ENCODE measurements at regions not wholly inside any gene's neighbourhood (a gene's known extent, or its start where the extent isn't known, plus 50 kb on each side); places are given as distances from the start of the nearest gene placed in this dataset.

DNA sequence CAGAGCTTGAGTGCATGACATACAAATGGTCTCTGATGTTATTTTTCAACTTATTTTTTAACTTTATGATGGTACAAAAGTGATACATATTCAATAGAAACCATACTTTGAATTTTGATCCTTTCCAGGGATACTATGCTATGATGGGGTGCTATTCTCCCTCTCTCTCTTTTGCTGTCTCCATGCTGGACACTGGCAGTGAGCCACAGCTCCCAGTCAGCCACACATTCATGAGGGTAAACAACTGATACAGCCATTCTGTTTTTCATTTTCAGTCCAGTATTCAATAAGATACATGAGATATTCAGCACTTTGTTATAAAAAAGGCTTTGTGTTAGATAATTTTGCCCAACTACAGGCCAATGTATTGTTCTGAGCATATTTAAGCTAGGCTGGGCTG is 859.3 kb upstream of the KLHL29 start:
- TF ChIP-seq ZFX (IDR thresholded peaks at IDR 0.05): no peak
- no peak overlapping the region for H3K27ac ChIP-seq

DNA sequence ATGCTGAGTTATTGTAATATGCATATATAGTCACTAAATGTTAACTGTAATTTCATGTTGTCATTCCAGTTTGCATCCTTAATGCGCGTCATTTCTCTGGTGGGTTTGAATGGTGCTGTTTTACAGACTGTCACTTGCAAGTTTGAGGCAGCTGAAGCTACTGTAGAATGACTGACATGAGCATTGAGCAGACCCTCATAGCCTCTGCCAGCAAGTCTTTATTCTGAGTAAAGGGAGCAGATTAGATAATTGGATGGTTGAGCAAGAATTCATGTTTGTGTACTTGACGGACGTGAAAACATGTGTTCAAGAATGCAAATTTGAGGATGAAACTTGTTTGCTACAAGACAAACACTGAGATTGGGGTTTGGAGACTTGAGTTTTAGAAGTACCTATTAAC is 854.8 kb upstream of the KLHL29 start:
- H3K27ac ChIP-seq: no peak overlapping the region
- TF ChIP-seq, protein P1, sequence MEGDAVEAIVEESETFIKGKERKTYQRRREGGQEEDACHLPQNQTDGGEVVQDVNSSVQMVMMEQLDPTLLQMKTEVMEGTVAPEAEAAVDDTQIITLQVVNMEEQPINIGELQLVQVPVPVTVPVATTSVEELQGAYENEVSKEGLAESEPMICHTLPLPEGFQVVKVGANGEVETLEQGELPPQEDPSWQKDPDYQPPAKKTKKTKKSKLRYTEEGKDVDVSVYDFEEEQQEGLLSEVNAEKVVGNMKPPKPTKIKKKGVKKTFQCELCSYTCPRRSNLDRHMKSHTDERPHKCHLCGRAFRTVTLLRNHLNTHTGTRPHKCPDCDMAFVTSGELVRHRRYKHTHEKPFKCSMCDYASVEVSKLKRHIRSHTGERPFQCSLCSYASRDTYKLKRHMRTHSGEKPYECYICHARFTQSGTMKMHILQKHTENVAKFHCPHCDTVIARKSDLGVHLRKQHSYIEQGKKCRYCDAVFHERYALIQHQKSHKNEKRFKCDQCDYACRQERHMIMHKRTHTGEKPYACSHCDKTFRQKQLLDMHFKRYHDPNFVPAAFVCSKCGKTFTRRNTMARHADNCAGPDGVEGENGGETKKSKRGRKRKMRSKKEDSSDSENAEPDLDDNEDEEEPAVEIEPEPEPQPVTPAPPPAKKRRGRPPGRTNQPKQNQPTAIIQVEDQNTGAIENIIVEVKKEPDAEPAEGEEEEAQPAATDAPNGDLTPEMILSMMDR (conservative IDR thresholded peaks at IDR 0.05): no peak
- TF ChIP-seq ZFX (IDR thresholded peaks at IDR 0.05): no peak

DNA sequence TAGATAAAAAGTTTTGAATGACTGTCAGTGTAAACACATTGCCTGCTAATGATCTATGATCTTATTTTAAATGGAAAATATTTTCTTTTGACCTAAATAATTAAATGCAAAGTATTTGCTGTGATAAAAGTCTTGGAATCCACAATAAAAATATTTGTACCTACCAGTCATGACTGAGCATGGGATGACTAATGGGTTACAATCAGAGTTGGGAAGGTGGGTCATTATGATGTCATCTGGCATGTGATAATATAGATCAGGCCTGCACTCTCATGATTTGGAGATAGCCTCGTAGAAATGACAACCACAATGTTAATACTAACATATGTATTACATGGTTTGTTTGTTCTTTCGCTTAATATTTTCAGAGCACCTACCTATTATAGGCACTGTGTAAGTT is 848.8 kb upstream of the KLHL29 start:
- TF ChIP-seq ZFX (IDR thresholded peaks at IDR 0.05): no peak
- TF ChIP-seq, protein P1 (conservative IDR thresholded peaks at IDR 0.05): no peak
- H3K27ac ChIP-seq: no peak overlapping the region

DNA sequence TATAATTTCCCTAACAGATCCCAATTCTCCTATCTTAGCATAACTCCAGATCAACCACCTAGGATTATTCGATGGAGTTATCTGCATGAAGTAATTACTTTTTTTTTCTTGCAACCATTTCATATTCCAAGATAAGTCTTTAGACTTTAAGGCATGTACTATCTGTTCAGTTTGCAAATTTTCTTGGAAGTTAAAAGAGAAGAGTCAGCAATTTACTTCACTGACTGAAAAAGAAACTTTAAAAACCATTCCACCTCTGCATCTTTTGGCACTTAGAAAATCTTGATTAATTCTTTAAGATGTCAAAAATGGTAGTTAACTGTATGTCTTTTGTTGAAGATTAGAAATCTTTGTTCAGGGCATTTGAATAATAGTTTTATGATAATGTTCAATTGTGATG is 830.5 kb upstream of the KLHL29 start:
- no peak overlapping the region for H3K27ac ChIP-seq
- TF ChIP-seq ZFX (IDR thresholded peaks at IDR 0.05): no peak
- TF ChIP-seq, protein P1 (conservative IDR thresholded peaks at IDR 0.05): no peak

DNA sequence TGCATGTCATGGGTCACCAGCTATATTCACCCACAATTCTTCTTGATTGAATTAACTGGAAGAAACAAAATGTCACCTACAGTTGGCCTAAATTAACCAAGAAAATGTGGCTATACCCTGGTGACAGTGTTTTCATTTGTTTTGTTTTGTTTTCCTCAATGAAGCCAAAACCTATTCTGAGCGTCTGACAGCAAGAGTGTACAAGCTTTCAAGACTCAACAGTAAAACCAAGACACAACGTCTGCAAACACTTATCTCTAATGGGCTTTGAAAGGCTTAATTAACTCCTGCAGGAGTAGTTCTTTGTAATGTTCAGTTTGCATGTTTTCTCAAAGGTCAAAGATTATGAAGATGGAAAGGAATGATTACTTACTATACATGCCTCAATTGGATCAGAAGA is 827.6 kb upstream of the KLHL29 start:
- no peak overlapping the region for H3K27ac ChIP-seq
- TF ChIP-seq ZFX (IDR thresholded peaks at IDR 0.05): no peak
- TF ChIP-seq, protein P1 (conservative IDR thresholded peaks at IDR 0.05): no peak

DNA sequence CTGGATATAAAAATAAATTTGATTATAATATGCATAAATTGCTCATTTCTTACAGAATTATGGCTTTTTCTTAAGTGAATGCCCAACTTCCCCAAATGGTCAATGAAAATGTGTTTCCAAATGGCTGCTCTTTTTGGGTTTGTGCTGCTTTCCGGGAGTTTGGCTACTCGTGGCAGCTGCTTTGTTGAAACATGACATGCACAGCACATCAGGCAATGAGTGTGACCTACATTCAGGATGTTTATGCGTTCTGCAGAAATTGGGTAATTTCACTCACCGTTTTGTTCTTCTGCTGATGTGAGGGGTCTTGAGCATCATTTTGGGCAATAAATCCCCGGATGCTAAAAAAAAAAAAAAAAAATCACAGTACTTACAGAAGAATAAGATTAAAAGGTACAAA is 825.0 kb upstream of the KLHL29 start:
- TF ChIP-seq, protein P1 (conservative IDR thresholded peaks at IDR 0.05): no peak
- TF ChIP-seq ZFX (IDR thresholded peaks at IDR 0.05): no peak
- no peak overlapping the region for H3K27ac ChIP-seq

DNA sequence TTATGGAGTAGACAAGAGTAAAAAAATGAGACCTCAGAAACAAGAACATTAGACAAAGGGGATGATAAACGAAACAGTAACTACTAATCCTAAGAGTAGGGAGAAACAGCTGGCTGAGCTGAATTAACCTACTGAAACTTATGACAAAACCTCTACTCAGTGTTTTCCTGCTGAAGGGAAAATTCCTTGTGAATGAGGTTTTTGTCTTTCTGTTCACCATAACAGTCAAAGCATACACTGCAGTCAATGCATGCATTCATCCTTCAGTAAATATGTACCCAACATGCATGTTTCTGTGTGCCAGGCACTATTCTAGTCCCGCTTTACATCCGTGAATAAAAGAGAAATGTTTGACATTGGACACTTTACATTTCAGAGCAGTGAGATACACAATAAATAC is 805.6 kb upstream of the KLHL29 start:
- TF ChIP-seq ZFX (IDR thresholded peaks at IDR 0.05): no peak
- TF ChIP-seq, protein P1 (conservative IDR thresholded peaks at IDR 0.05): no peak

DNA sequence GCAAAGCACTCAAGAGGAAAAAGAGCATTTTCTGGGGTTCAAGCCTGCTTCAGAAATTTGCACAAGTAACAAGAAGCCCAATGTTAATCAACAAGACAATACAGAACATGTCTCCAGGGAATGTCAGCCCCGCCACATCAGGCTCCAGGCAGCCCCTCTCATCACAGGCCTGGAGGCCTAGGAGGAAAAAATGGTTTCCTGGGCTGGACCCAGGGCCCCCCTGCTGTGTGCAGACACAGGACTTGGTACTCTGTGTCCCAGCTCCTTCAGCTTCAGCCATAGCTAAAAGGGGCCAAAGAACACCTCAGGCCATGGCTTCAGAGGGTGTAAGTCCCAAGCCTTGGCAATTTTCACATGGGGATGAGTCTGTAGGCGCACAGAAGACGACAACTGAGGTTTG is 802.9 kb upstream of the KLHL29 start:
- H3K27ac ChIP-seq: no peak overlapping the region
- no peak for TF ChIP-seq ZFX (IDR thresholded peaks at IDR 0.05)
- TF ChIP-seq, protein P1 (conservative IDR thresholded peaks at IDR 0.05): no peak

More for the DNA sequence above, 805.6 kb upstream of the KLHL29 start:
- no peak overlapping the region for H3K27ac ChIP-seq

All from C4-2B (cell line).